Daoy (cell line): ENCODE measurements at regions not wholly inside any gene's neighbourhood (a gene's known extent, or its start where the extent isn't known, plus 50 kb on each side); places are given as distances from the start of the nearest gene placed in this dataset.
"Not testable (repeated sequence)": the region's sequence is repeated elsewhere in the genome, so short reads cannot be mapped to it uniquely, and the experiment has no call there.

Experiments
- DNase-seq: peaks from one replicate; pipeline ENCODE4 v3.0.0-alpha.2; 2015; ENCODE audit warnings: low read depth

DNA sequence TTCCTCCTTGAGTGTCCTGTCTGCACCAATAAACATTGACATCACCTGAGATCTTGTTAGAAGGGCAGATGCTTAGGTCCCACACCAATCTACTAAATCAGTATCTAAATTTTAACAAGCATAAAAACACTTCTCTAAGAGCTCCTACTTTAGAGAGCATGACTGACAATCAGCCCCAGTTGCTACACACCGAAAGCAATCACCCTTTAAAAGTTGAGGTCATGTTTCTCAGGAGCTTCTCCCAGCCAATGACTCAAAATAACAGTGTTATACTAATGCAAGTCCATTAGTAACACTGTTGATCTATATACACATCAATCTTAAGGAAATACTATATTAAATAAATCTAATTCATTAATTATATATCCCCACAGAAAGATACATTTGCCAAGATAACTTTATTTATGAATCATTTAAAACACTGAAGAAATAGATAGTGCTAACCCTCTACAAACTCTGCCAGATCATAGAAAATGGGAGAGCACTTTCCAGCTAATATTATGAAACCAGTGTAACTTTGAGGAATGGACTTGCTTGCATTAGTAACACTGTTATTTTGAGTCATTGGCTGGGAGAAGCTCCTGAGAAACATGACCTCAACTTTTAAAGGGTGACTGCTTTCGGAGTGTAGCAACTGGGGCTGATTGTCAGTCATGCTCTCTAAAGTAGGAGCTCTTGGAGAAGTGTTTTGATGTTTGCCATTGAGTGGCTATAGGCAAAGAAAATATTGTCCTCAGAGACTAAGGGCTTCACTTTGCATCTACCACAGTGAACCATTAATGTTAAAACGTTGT, 109.8 kb upstream of the HDX start:
- DNase-seq = no peak

DNA sequence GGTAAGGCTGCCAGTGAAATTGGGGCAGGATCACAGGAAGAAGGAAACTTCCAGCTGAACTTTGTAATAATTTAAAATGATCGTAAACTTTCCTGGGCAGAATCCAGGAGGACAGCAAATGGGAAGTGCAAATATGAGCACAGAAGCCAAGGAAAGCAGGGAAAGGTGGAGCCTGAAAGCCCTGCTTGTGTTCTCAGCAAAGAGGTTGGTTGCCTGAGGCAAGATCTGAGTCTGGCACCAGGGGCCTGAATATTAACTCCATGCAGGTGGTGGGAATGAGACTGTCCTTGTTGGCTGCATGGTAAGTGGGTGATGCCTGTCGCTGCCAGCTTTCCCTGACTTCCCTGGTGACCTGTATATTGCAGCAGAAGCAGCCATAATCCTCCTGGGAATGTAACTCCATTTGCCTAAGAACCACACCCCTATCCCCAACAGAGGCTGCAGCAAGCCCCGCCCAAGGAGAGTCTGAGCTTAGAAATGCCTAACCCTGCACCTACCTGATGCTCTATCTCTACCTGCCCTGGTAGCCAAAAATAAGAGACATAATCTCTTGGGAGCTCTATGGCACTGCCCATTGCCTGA, 132.0 kb upstream of the HDX start:
- DNase-seq = no peak

DNA sequence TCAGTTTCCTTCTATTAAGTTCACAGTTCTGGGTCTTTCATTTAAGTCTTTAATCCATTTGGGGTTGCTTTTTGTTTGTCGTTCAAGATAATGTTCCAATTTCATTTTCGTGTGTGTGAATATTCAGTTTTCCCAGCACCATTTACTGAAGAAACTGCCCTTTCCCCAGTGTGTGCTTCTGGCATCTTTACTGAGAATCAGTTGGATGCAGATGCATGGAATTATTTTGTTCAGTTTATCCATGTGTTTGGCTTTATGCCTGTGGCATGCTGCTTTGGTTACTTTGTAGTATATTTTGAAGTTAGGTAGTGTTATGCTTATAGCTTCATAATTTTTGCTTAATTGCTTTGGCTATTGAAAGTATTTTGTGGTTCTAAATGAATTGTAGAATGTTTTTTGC, 163.8 kb upstream of the HDX start:
- no peak for DNase-seq

DNA sequence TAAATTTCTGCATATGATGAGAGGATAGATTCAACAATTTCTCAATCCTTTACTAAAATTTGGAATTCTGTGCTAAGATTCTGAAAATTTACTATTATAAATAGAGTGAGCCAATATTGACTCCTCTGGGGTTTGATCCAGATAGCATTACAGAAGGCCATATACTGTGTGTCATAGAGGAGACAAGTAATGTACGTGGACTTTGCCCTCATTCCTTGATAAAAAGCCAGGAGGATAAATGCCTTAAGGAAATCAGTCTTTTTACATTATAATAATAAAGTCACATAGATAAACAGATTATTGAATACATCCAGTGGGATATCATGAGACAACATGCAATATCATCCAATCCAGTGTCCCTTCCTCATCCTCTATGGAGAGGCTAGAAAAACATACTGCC, 188.0 kb upstream of the HDX start:
- DNase-seq = no peak

DNA sequence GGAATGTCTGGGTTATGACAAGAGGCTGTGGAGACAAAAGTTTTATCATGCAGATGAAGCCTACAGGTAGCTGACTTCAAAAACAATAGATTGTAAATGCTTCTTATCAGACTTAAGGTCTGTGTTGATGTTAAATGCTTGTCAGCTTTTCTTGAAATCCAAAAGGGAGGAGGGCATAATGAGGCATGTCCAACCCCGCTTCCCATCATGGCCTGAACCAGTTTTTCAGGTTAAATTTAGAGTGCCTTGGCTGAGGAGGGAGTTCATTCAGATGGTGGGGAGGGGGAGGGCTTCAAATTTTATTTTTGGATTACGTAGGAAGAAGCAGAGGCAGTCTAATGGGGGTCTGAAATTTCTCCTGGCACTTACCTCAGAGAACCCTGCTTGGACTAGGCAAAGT, 207.7 kb upstream of the HDX start:
- DNase-seq = no peak

DNA sequence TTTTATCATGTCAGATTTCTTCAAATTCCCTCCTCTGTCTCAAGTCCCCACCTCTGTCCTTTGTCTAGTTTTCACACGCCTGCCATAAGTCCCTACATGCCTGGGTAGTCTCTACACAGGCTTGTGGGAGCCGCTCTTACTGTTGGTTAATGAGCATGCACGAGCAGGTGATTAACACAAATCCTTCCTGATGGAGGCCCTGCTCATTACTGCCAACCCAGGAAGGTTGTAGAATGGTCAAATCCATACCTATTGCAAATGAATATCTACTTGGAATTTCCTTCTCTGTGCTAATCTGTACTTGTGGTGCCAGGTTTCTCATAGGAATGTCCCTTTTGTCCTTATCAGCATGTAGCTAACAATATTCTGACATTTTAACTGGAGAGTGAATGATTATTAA, 208.4 kb upstream of the HDX start:
- DNase-seq = no peak

DNA sequence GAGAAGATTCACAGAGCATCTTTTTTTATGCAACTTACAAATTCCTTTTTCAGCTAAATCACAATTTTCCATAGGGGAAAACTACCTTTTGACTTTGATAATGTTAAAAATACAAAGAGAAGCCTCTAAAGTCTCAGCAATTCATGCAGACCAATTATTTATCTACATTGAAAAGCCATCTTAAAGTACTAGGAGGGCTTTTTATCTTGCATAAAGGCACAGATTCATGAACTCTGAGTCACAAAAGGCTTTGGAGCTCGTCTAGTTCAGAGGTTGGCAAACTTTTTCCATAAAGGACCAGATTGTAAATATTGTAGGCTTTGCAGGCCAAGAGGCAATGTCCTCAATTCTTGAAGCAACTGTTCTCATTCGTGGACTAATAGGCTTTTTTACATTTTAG, 210.4 kb upstream of the HDX start:
- DNase-seq = no peak

DNA sequence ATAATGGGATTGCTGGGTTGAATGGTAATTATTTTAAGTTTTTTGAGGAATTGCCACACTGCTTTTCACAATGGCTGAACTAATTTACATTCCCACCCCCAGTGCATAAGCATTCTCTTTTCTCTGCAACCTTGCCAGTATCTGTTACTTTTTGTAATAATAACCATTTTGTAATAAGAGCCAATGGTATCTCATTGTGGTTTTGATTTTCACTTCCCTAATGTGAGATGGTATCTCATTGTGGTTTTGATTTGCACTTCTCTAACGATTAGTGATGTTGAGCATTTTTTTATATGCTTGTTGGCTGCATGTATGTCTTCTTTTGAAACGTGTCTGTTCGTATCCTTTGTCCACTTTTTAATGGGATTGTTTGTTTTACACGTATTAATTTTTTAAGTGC, 213.1 kb upstream of the HDX start:
- no peak for DNase-seq

DNA sequence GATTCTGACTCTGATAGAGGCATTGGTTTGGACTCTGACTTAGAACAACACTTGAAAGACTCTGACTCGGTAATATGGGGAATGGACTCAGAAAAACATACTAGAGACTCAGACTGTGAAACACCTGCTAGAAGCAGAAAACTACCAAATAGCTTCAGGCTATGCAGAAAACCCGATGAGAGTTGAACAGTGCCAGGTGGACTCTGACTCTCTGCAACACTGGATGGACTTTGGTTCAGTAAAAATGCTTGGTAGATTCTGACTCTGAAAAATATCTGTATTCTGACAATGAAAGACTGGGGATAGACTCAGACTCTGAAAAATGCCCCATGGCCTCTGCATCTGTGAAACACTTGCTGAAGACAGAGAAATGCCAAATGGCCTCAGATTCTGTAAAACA, 215.1 kb upstream of the HDX start:
- no peak for DNase-seq

DNA sequence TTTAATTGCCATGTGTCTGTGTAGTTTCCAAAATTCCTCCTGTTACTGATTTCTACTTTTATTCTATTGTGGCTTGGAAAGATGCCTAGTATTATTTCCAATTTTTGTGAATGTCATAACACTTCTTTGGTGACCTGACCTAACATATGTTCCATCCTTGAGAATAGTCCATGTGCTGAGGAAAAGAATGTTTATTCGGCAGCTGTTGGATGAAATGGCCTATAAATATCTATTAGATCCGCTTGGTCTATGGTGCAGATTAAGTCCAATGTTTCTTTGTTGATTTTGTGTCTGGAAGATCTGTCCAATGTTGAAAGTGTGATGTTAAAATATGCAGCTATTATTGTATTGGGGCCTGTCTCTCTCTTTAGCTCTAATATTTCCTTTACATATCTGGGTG, 219.2 kb upstream of the HDX start:
- no peak for DNase-seq

DNA sequence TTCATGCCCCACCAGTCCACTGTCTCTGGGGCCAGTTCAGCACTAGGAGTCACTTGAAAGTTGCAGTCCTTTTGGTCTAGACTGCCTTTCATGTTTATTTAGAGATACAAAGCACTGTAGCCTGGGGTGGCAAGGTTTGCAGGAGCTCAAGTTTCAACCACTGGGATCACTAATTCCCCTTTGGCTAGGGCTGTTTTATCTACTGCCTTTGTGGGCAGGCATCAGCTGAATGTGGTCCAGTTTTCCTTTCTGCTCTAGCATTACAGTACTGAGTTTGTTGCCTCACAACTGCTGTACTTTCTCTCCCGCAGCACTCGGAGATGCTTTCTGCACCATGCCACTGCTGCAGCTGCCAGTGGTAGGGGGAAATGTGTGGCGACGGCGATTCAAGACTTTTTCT, 222.3 kb upstream of the HDX start:
- DNase-seq = no peak

DNA sequence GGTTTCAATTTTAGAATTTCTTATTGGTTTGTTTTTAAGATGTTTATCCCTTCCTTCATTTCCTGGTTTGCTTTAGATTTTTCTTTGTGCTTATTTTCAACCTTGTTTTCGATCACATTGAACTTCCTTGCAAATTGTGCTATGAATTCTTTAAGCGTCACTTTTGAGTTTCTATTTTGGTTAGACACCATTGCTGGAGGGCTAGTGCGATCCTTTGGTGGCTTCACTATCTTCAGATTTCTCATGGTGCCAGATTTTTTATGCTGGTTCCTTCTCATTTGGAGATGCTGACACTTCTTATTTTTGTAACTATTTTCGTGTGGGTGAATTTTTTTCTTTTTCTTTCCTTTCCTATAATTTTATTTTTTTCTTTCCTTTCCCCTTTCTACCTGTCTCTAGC, 227.2 kb upstream of the HDX start:
- no peak for DNase-seq

DNA sequence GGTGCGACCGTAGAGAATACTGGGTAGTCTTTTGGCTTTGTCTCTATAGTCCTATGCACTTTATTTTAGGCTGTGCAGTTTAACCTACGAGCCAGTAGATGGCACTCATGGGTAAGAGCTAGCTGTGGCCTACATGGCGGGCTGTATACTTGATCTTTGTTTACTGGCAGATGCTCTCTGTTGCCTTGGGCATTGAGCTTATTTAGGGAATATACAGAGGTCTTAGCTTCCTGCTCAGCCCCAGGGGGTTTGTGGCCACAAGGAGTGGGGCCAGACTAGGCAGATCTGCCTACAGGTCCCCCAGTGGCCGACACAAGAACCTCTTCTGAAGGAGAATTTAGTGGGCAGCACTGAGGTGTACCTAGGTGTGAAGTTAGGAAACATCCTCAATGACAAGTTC, 227.6 kb upstream of the HDX start:
- DNase-seq = no peak

DNA sequence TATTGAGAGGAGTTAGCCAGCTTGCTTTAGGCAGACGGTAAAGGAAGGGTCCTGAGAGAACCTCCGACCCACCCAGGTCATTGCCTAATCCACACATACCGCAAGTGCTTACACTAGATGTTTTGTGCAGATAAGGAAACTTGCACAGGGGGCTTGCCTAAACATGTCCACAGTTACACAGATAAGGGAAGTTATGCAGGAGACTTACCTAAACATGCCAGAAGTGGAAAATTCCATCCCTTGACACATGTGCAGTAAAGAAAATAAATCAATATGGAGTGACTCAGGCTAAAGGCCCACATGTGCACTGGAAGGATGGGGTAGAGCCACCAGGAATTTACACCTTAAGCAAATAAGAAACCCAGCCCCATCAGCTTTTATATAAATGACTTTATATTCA, 232.8 kb upstream of the HDX start:
- DNase-seq = no peak

DNA sequence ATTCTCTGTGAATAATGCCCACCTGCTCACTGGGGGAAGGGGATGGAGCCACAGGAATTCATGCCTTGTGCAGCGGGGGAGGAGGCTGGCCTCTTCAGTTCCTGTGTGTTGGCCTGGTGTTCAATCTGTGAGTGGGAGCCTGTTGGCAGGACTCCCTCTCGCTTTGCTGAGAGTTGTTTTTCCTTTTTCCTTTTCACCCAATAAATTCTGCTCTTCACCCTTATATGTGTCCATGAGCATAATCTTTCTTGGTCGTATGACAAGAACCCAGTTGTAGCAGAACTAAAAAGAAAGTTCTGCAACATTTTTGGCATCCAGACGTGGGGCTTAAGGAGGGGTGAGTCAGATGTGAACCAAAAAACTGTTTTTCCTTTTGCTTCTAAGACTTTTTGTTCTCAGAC, 235.2 kb upstream of the HDX start:
- DNase-seq = no peak

DNA sequence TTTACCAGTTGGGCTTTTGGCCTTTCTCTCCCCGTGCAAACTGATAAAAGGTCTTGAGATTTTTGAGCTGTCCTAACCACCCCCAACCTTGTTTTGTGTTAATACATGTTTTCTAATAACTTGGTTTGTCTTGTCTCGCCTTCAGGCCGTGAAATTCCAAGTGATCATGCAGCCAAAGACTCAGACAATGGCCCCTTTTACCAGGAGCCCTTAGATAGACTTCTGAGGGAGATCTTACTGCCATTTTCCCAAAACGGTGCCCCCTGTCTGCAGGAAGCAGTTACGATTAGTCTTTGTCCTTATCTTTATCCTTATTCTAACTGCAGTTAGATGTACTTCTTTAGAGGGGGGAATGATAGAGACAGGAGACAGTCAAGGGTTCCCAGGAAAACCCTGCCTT, 245.3 kb upstream of the HDX start:
- no peak for DNase-seq

DNA sequence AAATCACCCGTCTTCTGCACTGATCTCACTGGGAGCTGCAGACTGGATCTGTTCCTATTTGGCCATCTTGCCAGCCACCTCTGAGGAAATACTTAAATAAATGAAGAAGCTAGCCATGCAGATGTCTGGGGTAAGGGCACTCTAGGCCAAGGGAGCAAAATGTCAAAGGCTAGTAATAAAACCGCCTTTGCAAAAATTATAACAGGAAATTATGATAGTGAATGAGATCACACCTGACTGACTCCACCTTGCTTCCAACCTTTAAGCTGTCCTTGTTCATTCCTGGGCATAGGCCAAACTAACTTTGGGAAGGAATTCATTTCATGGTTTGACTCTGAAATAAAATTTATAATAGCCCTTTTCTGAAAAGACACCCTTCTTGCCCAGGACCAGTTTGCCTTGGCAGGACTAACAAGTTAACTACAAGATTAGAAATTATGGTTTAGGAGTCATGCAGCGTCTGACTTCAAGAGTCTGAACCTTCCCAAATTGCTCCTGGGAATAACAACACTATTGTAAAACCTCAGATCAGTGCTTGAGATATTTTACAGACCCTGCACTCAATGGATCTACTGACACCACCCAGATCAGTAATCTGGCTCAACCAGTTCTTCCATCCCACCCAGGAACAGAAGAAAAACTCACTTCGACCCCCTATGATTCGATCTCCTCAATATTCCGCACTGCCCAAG, 246.9 kb upstream of the HDX start:
- DNase-seq = no peak

DNA sequence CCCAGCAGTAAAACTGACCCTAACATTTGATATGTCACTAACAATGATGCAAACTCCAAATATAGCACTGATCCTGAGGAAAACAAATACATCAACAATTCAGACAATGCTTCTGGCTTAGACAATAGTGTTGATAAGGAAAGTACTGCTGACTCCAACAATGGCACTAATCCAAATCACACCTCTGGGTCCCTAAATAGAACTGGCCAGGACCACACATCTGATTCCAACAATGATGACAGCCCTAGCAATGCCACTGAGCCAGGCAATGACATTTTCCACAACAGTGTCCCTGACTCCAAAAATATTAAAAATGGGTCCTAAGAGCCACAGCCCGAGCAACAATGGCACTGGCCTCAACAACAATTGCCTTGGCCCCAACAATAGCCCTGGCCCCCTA, 243.1 kb upstream of the APOOL start:
- DNase-seq = no peak

DNA sequence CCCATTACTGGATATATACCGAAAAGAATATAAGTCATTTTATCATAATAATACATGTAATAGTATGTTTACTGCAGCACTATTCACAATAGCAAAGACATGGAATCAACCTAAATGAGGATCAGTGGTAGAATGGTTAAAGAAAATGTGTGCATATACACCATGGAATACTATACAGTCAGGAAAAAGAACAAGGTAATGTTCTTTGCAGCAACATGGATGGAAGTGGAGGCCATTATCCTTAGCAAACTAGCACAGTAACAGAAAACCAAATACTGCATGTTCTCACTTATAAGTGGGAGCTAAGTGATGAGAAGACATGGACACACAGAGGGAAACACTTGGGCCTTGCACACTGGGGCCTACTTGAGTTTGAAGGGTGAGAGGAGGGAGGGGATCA, 207.4 kb upstream of the APOOL start:
- DNase-seq = no peak

DNA sequence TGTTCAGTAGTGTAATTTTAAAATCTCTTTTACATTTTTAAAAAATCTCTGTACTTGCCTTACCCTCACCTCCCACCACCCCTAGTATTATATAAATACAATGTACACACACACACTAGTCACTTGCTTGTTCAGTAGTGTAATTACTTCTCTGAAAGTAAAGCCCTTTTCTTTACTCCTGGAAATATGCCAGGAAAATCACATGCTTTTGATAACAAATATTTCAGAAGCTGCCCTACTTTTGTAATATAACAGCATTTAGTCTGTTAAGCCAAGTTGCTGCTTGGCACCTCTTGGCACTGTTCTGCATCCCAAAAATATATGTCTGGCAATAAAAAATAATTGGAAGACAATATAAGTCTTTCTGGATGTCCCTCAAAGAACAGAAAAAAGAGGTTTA, 172.8 kb upstream of the APOOL start:
- DNase-seq = no peak

DNA sequence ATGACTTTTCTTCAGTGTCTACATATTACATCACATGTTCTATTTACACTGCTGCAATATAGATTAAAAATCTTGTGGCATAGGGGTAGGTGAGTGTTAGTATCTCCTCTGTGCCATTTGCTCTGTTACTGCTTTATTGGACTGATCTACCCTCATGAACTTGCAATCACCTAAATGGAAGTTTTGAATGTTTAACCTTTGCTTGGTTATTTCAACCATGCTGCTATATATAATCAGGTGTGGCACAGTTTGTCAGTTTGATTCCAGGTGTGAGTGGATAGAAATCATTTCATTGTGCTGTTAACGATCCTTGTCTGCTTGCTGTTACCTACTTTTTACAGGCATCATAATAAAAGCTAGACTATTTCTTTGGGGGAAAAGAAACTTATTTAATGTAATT, 157.1 kb upstream of the APOOL start:
- DNase-seq = not testable (repeated sequence)

DNA sequence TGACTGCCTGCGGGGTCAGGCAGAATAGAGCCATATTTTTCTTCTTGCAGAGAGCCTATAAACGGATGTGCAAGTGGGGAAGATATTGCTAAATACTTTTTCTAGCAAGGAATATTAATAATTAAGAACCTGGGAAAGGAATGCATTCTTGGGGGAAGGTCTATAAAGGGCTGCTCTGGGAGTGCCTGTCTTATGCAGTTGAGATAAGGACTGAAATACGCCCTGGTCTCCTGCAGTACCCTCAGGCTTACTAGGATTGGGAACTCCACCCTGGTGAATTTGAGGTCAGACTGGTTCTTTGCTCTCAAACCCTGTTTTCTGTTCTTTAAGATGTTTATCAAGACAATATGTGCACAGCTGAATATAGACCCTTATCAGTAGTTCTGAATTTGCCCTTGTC, 152.5 kb upstream of the APOOL start:
- not testable (repeated sequence) for DNase-seq

DNA sequence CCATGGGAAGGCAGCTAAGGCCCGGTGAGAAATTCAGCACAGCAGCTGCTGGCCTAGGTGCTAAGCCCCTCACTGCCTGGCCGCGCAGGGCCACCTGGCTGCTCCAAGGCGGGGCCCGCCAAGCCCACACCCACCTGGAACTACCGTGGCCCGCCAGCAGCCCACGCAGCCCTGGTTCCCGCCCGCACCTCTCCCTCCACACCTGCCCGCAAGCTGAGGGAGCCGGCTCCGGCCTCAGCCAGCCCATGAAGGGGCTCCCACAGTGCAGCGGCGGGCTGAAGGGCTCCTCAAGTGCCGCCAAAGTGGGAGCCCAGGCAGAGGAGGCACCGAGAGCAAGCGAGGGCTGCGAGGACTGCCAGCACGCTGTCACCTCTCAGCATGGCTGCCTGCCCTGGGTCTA, 146.9 kb upstream of the APOOL start:
- not testable (repeated sequence) for DNase-seq
